NB4 (cell line): ENCODE measurements at regions not wholly inside any gene's neighbourhood (a gene's known extent, or its start where the extent isn't known, plus 50 kb on each side); places are given as distances from the start of the nearest gene placed in this dataset.

Experiments used
- POLR2A ChIP-seq: IDR thresholded peaks from 2 replicates; pipeline ENCODE4 v1.6.1; 2011; ENCODE audit warnings: mild to moderate bottlenecking; ENCODE audit not compliant: insufficient read length; ENCODE audit errors: extremely low read depth
- TF ChIP-seq, protein P1 (sequence below): IDR thresholded peaks from one replicate; pipeline ENCODE4 v1.5.1; 2012; ENCODE audit warnings: low read depth, low read length

DNA sequence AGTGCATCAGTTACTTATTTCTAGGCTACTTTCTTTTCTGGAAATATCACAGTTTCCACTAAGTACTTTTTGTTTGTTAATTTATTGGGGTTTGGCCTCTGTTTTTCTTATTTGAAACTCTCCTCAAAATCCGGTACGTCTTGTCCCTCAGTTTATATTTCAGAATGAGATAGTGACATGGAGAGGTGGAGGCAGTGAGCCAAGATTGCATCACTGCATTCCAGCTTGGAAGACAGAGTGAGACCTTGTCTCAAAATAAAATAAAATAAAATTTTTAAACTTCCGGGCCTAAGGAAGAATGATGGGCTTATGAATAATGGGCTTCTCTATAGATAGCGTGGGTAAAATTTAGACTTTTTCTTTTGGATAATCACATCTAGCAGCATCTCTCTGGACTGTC is 567.8 kb downstream of the TRIML1 start:
- TF ChIP-seq, protein P1, sequence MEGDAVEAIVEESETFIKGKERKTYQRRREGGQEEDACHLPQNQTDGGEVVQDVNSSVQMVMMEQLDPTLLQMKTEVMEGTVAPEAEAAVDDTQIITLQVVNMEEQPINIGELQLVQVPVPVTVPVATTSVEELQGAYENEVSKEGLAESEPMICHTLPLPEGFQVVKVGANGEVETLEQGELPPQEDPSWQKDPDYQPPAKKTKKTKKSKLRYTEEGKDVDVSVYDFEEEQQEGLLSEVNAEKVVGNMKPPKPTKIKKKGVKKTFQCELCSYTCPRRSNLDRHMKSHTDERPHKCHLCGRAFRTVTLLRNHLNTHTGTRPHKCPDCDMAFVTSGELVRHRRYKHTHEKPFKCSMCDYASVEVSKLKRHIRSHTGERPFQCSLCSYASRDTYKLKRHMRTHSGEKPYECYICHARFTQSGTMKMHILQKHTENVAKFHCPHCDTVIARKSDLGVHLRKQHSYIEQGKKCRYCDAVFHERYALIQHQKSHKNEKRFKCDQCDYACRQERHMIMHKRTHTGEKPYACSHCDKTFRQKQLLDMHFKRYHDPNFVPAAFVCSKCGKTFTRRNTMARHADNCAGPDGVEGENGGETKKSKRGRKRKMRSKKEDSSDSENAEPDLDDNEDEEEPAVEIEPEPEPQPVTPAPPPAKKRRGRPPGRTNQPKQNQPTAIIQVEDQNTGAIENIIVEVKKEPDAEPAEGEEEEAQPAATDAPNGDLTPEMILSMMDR = no peak
- TF ChIP-seq POLR2A = no peak
